Hepatocyte (in vitro differentiated cells): ENCODE measurements at regions not wholly inside any gene's neighbourhood (a gene's known extent, or its start where the extent isn't known, plus 50 kb on each side); places are given as distances from the start of the nearest gene placed in this dataset.

Experiments used
- DNase-seq: peaks from one replicate; pipeline ENCODE4 v3.0.0-alpha.2; 2016; ENCODE audit warnings: low spot score
- H2AFZ ChIP-seq: fragments of 200-600 bp; sonication (generic); 2 replicates; pipeline ENCODE4 v1.6.0; 2016; ENCODE audit warnings: antibody characterized with exemption, mild to moderate bottlenecking
- H3K27ac ChIP-seq: fragments of 200-600 bp; sonication (generic); 2 replicates; pipeline ENCODE4 v1.5.1; 2016; ENCODE audit warnings: mild to moderate bottlenecking
- H3K27me3 ChIP-seq: fragments of 200-600 bp; sonication (generic); 2 replicates; pipeline ENCODE4 v1.6.1; 2016
- H3K36me3 ChIP-seq: fragments of 200-600 bp; sonication (generic); replicated peaks from 2 replicates; pipeline ENCODE4 v1.5.1; 2016; ENCODE audit warnings: low read depth; ENCODE audit not compliant: insufficient read depth
- H3K4me1 ChIP-seq: fragments of 200-600 bp; sonication (generic); 2 replicates; pipeline ENCODE4 v1.5.1; 2016; ENCODE audit warnings: mild to moderate bottlenecking, moderate library complexity; ENCODE audit not compliant: insufficient read depth
- H3K4me2 ChIP-seq: fragments of 200-600 bp; sonication (generic); 2 replicates; pipeline ENCODE4 v1.6.0; 2016
- H3K4me3 ChIP-seq: fragments of 200-600 bp; sonication (generic); 2 replicates; pipeline ENCODE4 v1.5.1; 2016; ENCODE audit warnings: mild to moderate bottlenecking
- H3K79me2 ChIP-seq: fragments of 200-600 bp; sonication (generic); 2 replicates; pipeline ENCODE4 v1.6.0; 2017; ENCODE audit warnings: mild to moderate bottlenecking
- H3K9me2 ChIP-seq: fragments of 200-600 bp; sonication (generic); replicated peaks from 2 replicates; pipeline ENCODE4 v1.6.0; 2017; ENCODE audit warnings: mild to moderate bottlenecking; ENCODE audit not compliant: insufficient read depth
- H3K9me3 ChIP-seq: fragments of 200-600 bp; sonication (generic); 2 replicates; pipeline ENCODE4 v1.5.1; 2016; ENCODE audit warnings: low read depth, mild to moderate bottlenecking
- H4K20me1 ChIP-seq: fragments of 200-600 bp; sonication (generic); 2 replicates; pipeline ENCODE4 v1.6.0; 2016; ENCODE audit warnings: mild to moderate bottlenecking; ENCODE audit not compliant: insufficient read depth, poor library complexity, severe bottlenecking
- CTCF ChIP-seq: fragments of 200-600 bp; sonication (generic); IDR thresholded peaks from 2 replicates; pipeline ENCODE4 v1.5.1; 2016; ENCODE audit warnings: antibody characterized with exemption, mild to moderate bottlenecking; ENCODE audit not compliant: poor library complexity
- EZH2 ChIP-seq: fragments of 200-600 bp; sonication (generic); IDR thresholded peaks from 2 replicates; pipeline ENCODE4 v1.6.1; 2016; ENCODE audit warnings: antibody characterized with exemption, mild to moderate bottlenecking, borderline replicate concordance
- EZH2phosphoT487 ChIP-seq: fragments of 200-600 bp; sonication (generic); IDR thresholded peaks from one replicate; pipeline ENCODE4 v1.6.1; 2018; ENCODE audit warnings: antibody characterized with exemption, mild to moderate bottlenecking, low read depth, moderate library complexity; ENCODE audit not compliant: unreplicated experiment, severe bottlenecking
- WGBS: methylation state at CpG from one replicate; pipeline ENCODE4 v1.1.6; 2016; ENCODE audit warnings: low lambda C conversion rate; ENCODE audit errors: missing lambda C conversion rate; 5-methylcytosine and 5-hydroxymethylcytosine counted together

GRCh38 chr10:21002091-21002878 lies 105.2 kb upstream of the NEBL start:
- Histone ChIP-seq H3K36me3 (no peaks in the 10 kb centered on the region), H3K9me2 (no peaks in the 10 kb centered on the region), H3K4me3 (no peak overlapping the region), H4K20me1 (no peaks in the 10 kb centered on the region), H3K27ac (no peak overlapping the region), H3K79me2 (no peaks in the 10 kb centered on the region), H3K27me3 (no peaks in the 10 kb centered on the region), H3K9me3 (no peaks in the 10 kb centered on the region), H3K4me2 (no peak overlapping the region), H3K4me1 (no peaks in the 10 kb centered on the region), H2AFZ (no peak overlapping the region)
- DNase-seq: no peak
- 81% methylated on average over 11 of the region's 11 CpGs for WGBS
- TF ChIP-seq EZH2phosphoT487 (no peak), CTCF (no peak), EZH2 (no peak)

- DNase-seq: no peak
- Histone ChIP-seq H3K9me3 (no peaks in the 10 kb centered on the region), H4K20me1 (no peaks in the 10 kb centered on the region), H3K79me2 (no peaks in the 10 kb centered on the region), H3K27ac (no peak overlapping the region), H3K4me1 (no peaks in the 10 kb centered on the region), H3K27me3 (no peaks in the 10 kb centered on the region), H3K36me3 (no peaks in the 10 kb centered on the region), H3K4me2 (no peak overlapping the region), H3K9me2 (no peaks in the 10 kb centered on the region), H3K4me3 (no peak overlapping the region), H2AFZ (no peak overlapping the region)
- TF ChIP-seq EZH2 (no peak), EZH2phosphoT487 (no peak), CTCF (no peak)
- WGBS: 89% methylated on average over 11 of the region's 11 CpGs
These were observed 102.6 kb upstream of the NEBL start for GRCh38 chr10:20999699-21000098.

GRCh38 chr10:20998036-20998435 lies 100.9 kb upstream of the NEBL start:
- Histone ChIP-seq H3K4me1 (no peaks in the 10 kb centered on the region), H3K79me2 (no peaks in the 10 kb centered on the region), H3K9me2 (no peaks in the 10 kb centered on the region), H3K27ac (no peak overlapping the region), H3K36me3 (no peaks in the 10 kb centered on the region), H3K27me3 (no peaks in the 10 kb centered on the region), H3K4me2 (no peak overlapping the region), H3K9me3 (no peaks in the 10 kb centered on the region), H2AFZ (no peak overlapping the region), H4K20me1 (no peaks in the 10 kb centered on the region), H3K4me3 (no peak overlapping the region)
- DNase-seq: no peak
- WGBS: 88% methylated on average over 5 of the region's 5 CpGs
- no peak for TF ChIP-seq EZH2phosphoT487
- TF ChIP-seq CTCF: no peak
- no peak for TF ChIP-seq EZH2
